HCT116 (cell line): ENCODE measurements at regions not wholly inside any gene's neighbourhood (a gene's known extent, or its start where the extent isn't known, plus 50 kb on each side); places are given as distances from the start of the nearest gene placed in this dataset.

ENCODE experiments used
- ATAC-seq: fragments of 200-7000 bp; cut with Tn5 transposase; 2 replicates; pipeline ENCODE4 v1.9.1; 2020; ENCODE audit warnings: mild to moderate bottlenecking, moderate library complexity
- BruUV-seq: library from RNA; stranded (reverse); fragments of 400-500 nt; replicated peaks from 2 replicates; lab custom pipeline; 2021; lab: Mats Ljungman, UMichigan
- CTCF ChIA-PET: fragments of 300-600 bp; sonication (Branson Sonifier 250); formaldehyde crosslinking; loops from one replicate; lab custom pipeline; 2021; ENCODE audit warnings: antibody characterized with exemption; lab: Charles Lee
- POLR2A ChIA-PET: fragments of 300-600, 350-600 bp; sonication (Branson Sonifier 250); formaldehyde crosslinking; loops from one replicate; lab custom pipeline; 2021; ENCODE audit warnings: antibody characterized with exemption; lab: Charles Lee
- RAD21 ChIA-PET, 2 experiments: fragments of 300-600 bp; sonication (Branson Sonifier 250); formaldehyde crosslinking; loops; one replicate each; lab custom pipeline; 2023; ENCODE audit warnings: low total read pairs in 2 of 2; ENCODE audit not compliant: uncharacterized antibody in 2 of 2, unreplicated experiment in 2 of 2, low non-redundant PET in 1 of 2; lab: Charles Lee
- DNase-seq: peaks from one replicate; pipeline ENCODE4 v3.0.0-alpha.2; 2010; ENCODE audit warnings: low read depth, low spot score
- H2AFZ ChIP-seq: fragments of 200-600 bp; shearing (Covaris generic), sonication (generic); 2 replicates; pipeline ENCODE4 v1.6.1; 2017; ENCODE audit warnings: low read depth, mixed run types, mixed read lengths, antibody characterized with exemption, low read length; ENCODE audit not compliant: poor library complexity, severe bottlenecking
- H3K27ac ChIP-seq: 2 replicates; pipeline ENCODE4 v1.5.1; 2012; ENCODE audit warnings: low read depth, low read length
- H3K27me3 ChIP-seq: fragments of 200-600 bp; sonication (generic); 2 replicates; pipeline ENCODE4 v1.6.1; 2016; ENCODE audit warnings: mixed run types, low read length, mixed read lengths; ENCODE audit not compliant: insufficient read depth
- H3K36me3 ChIP-seq, 2 experiments: fragments of 200-500 bp in 1 of 2; fragments of 200-600 bp in 1 of 2; sonication (Bioruptor generic) in 1 of 2; sonication (generic) in 1 of 2; 2 replicates each; pipeline versions ENCODE4 v1.5.1 to v1.6.1; 2014 to 2016; ENCODE audit warnings: low read length in 2 of 2, inconsistent platforms in 1 of 2, mixed read lengths in 1 of 2, mixed run types in 1 of 2; ENCODE audit not compliant: insufficient read depth in 2 of 2, control insufficient read depth in 1 of 2
- H3K4me1 ChIP-seq, 2 experiments: fragments of 200-600 bp in 1 of 2; sonication (generic) in 1 of 2; 2 replicates each; pipeline versions ENCODE4 v1.5.1 to v1.6.1; 2012 to 2017; ENCODE audit warnings: low read length in 2 of 2, inconsistent platforms in 1 of 2, mild to moderate bottlenecking in 1 of 2, mixed read lengths in 1 of 2, mixed run types in 1 of 2, moderate library complexity in 1 of 2; ENCODE audit not compliant: insufficient read depth in 2 of 2, control insufficient read depth in 1 of 2
- H3K4me2 ChIP-seq: fragments of 200-600 bp; sonication (generic); 2 replicates; pipeline ENCODE4 v1.6.1; 2017; ENCODE audit warnings: mixed run types, low read length, mixed read lengths
- H3K4me3 ChIP-seq, 2 experiments: fragments of 200-600 bp in 1 of 2; sonication (generic) in 1 of 2; replicated peaks in 1 of 2; 2 replicates each; pipeline ENCODE4 v1.5.1; 2011 to 2016; ENCODE audit warnings: low read length in 2 of 2, control low read depth in 1 of 2, low read depth in 1 of 2, mild to moderate bottlenecking in 1 of 2, mixed read lengths in 1 of 2, mixed run types in 1 of 2
- H3K79me2 ChIP-seq: fragments of 200-600 bp; sonication (generic); 2 replicates; pipeline ENCODE4 v1.6.1; 2017; ENCODE audit warnings: mild to moderate bottlenecking, mixed run types, low read length, moderate library complexity, mixed read lengths; ENCODE audit not compliant: insufficient read depth
- H3K9ac ChIP-seq: fragments of 200-600 bp; sonication (generic); 2 replicates; pipeline ENCODE4 v1.6.1; 2016; ENCODE audit warnings: low read length, mixed read lengths
- H3K9me2 ChIP-seq: fragments of 200-600 bp; sonication (generic), shearing (Covaris generic); 2 replicates; pipeline ENCODE4 v1.6.1; 2017; ENCODE audit warnings: mixed run types, mild to moderate bottlenecking, moderate library complexity; ENCODE audit not compliant: insufficient read depth
- H3K9me3 ChIP-seq, 2 experiments: fragments of 200-500 bp in 1 of 2; fragments of 200-600 bp in 1 of 2; sonication (Bioruptor generic) in 1 of 2; sonication (generic) in 1 of 2; 2 replicates each; pipeline ENCODE4 v1.6.1; 2014 to 2017; ENCODE audit warnings: low read length in 2 of 2, mixed read lengths in 2 of 2, inconsistent platforms in 1 of 2, low read depth in 1 of 2, mild to moderate bottlenecking in 1 of 2, mixed run types in 1 of 2, moderate library complexity in 1 of 2; ENCODE audit not compliant: control insufficient read depth in 1 of 2, insufficient read depth in 1 of 2
- H4K20me1 ChIP-seq: fragments of 200-600 bp; sonication (generic), shearing (Covaris generic); 2 replicates; pipeline ENCODE4 v1.6.1; 2017; ENCODE audit warnings: mixed run types, mild to moderate bottlenecking, moderate library complexity; ENCODE audit not compliant: insufficient read depth
- CTCF ChIP-seq, 3 experiments: fragments of 200-600 bp in 1 of 3; sonication (generic) in 1 of 3; IDR thresholded peaks in 2 of 3; conservative IDR thresholded peaks in 1 of 3; 2 replicates each; pipeline ENCODE4 v1.5.1; 2012 to 2017; ENCODE audit warnings: low read depth in 2 of 3, low read length in 2 of 3, antibody characterized with exemption in 1 of 3, borderline replicate concordance in 1 of 3, control low read depth in 1 of 3, mild to moderate bottlenecking in 1 of 3, mixed read lengths in 1 of 3, mixed run types in 1 of 3, moderate library complexity in 1 of 3; ENCODE audit not compliant: insufficient read depth in 1 of 3
- EZH2 ChIP-seq: fragments of 200-600 bp; sonication (generic); IDR thresholded peaks from 2 replicates; pipeline ENCODE4 v1.6.1; 2017; ENCODE audit warnings: antibody characterized with exemption, mixed run types
- JUND ChIP-seq: IDR thresholded peaks from 2 replicates; pipeline ENCODE4 v1.6.1; 2012
- SIN3A ChIP-seq: IDR thresholded peaks from 2 replicates; pipeline ENCODE4 v1.6.1; 2012; ENCODE audit warnings: low read depth
- YY1 ChIP-seq: IDR thresholded peaks from 2 replicates; pipeline ENCODE4 v1.6.1; 2011; ENCODE audit warnings: low read length, low read depth, moderate library complexity, mild to moderate bottlenecking; ENCODE audit not compliant: insufficient replicate concordance; ENCODE audit errors: extremely low read depth
- ZNF274 ChIP-seq: fragments of 200-500 bp; sonication (Bioruptor generic); IDR thresholded peaks from 2 replicates; pipeline ENCODE4 v1.6.1; 2014; ENCODE audit warnings: mild to moderate bottlenecking, low read depth, low read length, inconsistent platforms
- intact Hi-C: fragments of 100-400 bp; cut with micrococcal nuclease; formaldehyde crosslinking; loops from 2 replicates; pipeline ENCODE4 v1.10.0; 2022
- TF ChIP-seq, protein P1 (sequence below): IDR thresholded peaks from 2 replicates; pipeline ENCODE4 v1.6.1; 2012; ENCODE audit warnings: low read depth

- no peak overlapping the region for H3K4me2 ChIP-seq
- intact Hi-C loops = no loop called here
- H3K9ac ChIP-seq = no peak overlapping the region
- RAD21 ChIA-PET = no interaction called here
- no peaks in the 10 kb centered on the region for H3K9me2 ChIP-seq
- no peak for DNase-seq
- TF ChIP-seq YY1 (no peak), CTCF (IDR thresholded peaks at IDR 0.05 in 2 of 3, conservative IDR thresholded peaks at IDR 0.05 in 1 of 3; ENCODE audit: borderline replicate concordance in 1 of 3, insufficient read depth in 1 of 3, low read depth in 2 of 3, low read length in 2 of 3) (no peak), SIN3A (no peak), JUND (no peak), ZNF274 (no peak), EZH2 (no peak)
- TF ChIP-seq, protein P1, sequence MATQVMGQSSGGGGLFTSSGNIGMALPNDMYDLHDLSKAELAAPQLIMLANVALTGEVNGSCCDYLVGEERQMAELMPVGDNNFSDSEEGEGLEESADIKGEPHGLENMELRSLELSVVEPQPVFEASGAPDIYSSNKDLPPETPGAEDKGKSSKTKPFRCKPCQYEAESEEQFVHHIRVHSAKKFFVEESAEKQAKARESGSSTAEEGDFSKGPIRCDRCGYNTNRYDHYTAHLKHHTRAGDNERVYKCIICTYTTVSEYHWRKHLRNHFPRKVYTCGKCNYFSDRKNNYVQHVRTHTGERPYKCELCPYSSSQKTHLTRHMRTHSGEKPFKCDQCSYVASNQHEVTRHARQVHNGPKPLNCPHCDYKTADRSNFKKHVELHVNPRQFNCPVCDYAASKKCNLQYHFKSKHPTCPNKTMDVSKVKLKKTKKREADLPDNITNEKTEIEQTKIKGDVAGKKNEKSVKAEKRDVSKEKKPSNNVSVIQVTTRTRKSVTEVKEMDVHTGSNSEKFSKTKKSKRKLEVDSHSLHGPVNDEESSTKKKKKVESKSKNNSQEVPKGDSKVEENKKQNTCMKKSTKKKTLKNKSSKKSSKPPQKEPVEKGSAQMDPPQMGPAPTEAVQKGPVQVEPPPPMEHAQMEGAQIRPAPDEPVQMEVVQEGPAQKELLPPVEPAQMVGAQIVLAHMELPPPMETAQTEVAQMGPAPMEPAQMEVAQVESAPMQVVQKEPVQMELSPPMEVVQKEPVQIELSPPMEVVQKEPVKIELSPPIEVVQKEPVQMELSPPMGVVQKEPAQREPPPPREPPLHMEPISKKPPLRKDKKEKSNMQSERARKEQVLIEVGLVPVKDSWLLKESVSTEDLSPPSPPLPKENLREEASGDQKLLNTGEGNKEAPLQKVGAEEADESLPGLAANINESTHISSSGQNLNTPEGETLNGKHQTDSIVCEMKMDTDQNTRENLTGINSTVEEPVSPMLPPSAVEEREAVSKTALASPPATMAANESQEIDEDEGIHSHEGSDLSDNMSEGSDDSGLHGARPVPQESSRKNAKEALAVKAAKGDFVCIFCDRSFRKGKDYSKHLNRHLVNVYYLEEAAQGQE = no peak
- TF ChIP-seq, all 23 proteins: peak for 0
- H3K9me3 ChIP-seq = 0 out of 4 replicates have a peak, but pooled peaks cover 0 to 6% of the 10 kb centered on the region in 2 experiments
- no TSS peak for BruUV-seq
- no peaks in the 10 kb centered on the region for H4K20me1 ChIP-seq
- no peaks in the 10 kb centered on the region for H3K27me3 ChIP-seq
- ChIA-PET POLR2A (no interaction called here), CTCF (no interaction called here)
- H3K4me3 ChIP-seq = no peak overlapping the region
- no peaks in the 10 kb centered on the region for H3K36me3 ChIP-seq
- no peak overlapping the region for H3K27ac ChIP-seq
- no peak for ATAC-seq
- H3K79me2 ChIP-seq = no peaks in the 10 kb centered on the region
- H3K4me1 ChIP-seq = no peaks in the 10 kb centered on the region
- no peak overlapping the region for H2AFZ ChIP-seq
Measured at GRCh38 chr9:135419106-135419505, 60.5 kb upstream of the PPP1R26 start.
